Stomach (tissue), 8 donors: ENCODE measurements at regions not wholly inside any gene's neighbourhood (a gene's known extent, or its start where the extent isn't known, plus 50 kb on each side); places are given as distances from the start of the nearest gene placed in this dataset.

Experiments
- DNase-seq, 2 donors: peaks; one replicate each; pipeline versions ENCODE4 v3.0.0 to v3.0.0-alpha.2; 2013 to 2019
- H3K27ac ChIP-seq, 5 donors: fragments of 200-600 bp in 4 of 5; sonication (generic) in 4 of 5; one replicate each; pipeline ENCODE4 v1.5.1; 2013 to 2019; ENCODE audit warnings: mild to moderate bottlenecking in 1 of 5, moderate library complexity in 1 of 5
- H3K27me3 ChIP-seq, 3 donors: fragments of 200-600 bp; sonication (generic); one replicate each; pipeline ENCODE4 v1.5.1; 2017 to 2019; ENCODE audit warnings: mixed run types in 1 of 3
- H3K36me3 ChIP-seq, 4 donors: fragments of 200-600 bp; sonication (generic); 1 replicate in 3 of 4; 2 replicates in 1 of 4; pipeline ENCODE4 v1.5.1; 2016 to 2019
- H3K4me1 ChIP-seq, 4 donors: fragments of 200-600 bp; sonication (generic); one replicate each; pipeline ENCODE4 v1.5.1; 2016 to 2019
- H3K4me3 ChIP-seq, 4 donors: fragments of 200-600 bp; sonication (generic) in 3 of 4; one replicate each; pipeline ENCODE4 v1.5.1; 2016 to 2019; ENCODE audit warnings: mild to moderate bottlenecking in 1 of 4
- H3K9me3 ChIP-seq, 4 donors: fragments of 200-600 bp; sonication (generic); one replicate each; pipeline ENCODE4 v1.5.1; 2016 to 2019
- CTCF ChIP-seq, 7 experiments: fragments of 450-650 bp in 4 of 7; fragments of 200-600 bp in 3 of 7; sonication (generic) in 3 of 7; IDR thresholded peaks; one replicate each; pipeline ENCODE4 v1.5.1; 2016 to 2019; ENCODE audit warnings: antibody characterized with exemption in 7 of 7, control low read depth in 2 of 7, mild to moderate bottlenecking in 1 of 7
- EP300 ChIP-seq: sonication (generic); formaldehyde crosslinking; IDR thresholded peaks from one replicate; pipeline ENCODE4 v1.6.1; 2017; ENCODE audit warnings: antibody characterized with exemption
- POLR2A ChIP-seq, 4 donors: fragments of 450-650 bp; IDR thresholded peaks; one replicate each; pipeline ENCODE4 v1.6.1; 2016; ENCODE audit warnings: antibody characterized with exemption in 4 of 4, control low read depth in 2 of 4, mild to moderate bottlenecking in 1 of 4, moderate library complexity in 1 of 4
- POLR2AphosphoS5 ChIP-seq, 3 donors: sonication (generic); formaldehyde crosslinking; IDR thresholded peaks; one replicate each; pipeline ENCODE4 v1.6.1; 2016; ENCODE audit warnings: antibody characterized with exemption in 3 of 3
- WGBS, 5 donors: extraction: QIAGEN DNeasy Blood & Tissue Kit in 3 of 5; methylation state at CpG; one replicate each; pipeline versions ENCODE4 v1.1.5 to v1.1.7; 2013 to 2018; 5-methylcytosine and 5-hydroxymethylcytosine counted together
- intact Hi-C: fragments of 100-400 bp; cut with DNase I; formaldehyde crosslinking; loops from one replicate; pipeline ENCODE4 v1.15.1; 2023; ENCODE audit warnings: low total_unique reads
- small RNA-seq, 4 donors: library from RNA; depleted of rRNA; stranded (forward); fragments of <200 nt; gene quantifications; one replicate each; pipeline ENCODE3, GENCODE V24; 2016
- donor health status: healthy with polysubstance abuse.
- donor health status: Bipolar disorder and iron deficiency.
- donor health status: healthy.

- Histone ChIP-seq H3K4me3 (no peak overlapping the region), H3K27me3 (no peaks in the 10 kb centered on the region), H3K27ac (no peak overlapping the region), H3K4me1 (peaks cover 5 to 36% (median 23%) of the 10 kb centered on the region in 4 donors), H3K36me3 (no peaks in the 10 kb centered on the region), H3K9me3 (no peaks in the 10 kb centered on the region)
- intact Hi-C loops, result no loop called here
- no peak for TF ChIP-seq POLR2AphosphoS5 (IDR thresholded peaks at IDR 0.05)
- no peak for TF ChIP-seq POLR2A (IDR thresholded peaks at IDR 0.05)
- TF ChIP-seq CTCF (IDR thresholded peaks at IDR 0.05), result no peak
- TF ChIP-seq EP300, result no peak
- no peak for DNase-seq
- 50 to 60% (median 52%) methylated on average over 3 of the region's 3 CpGs for WGBS, 5 donors
These were observed 51.8 kb upstream of the PARD3 start for GRCh38 chr10:34866848-34867247.

Small RNA genes lying in the stretch of these regions (small RNA-seq; reads per million reads assigned to genes)
- gene RNU6-193P, result 0 reads per million in 4 donors
- 0 reads per million in 4 donors for gene RNU6-847P
- gene SS18L2P1, result 0 reads per million in 4 donors
